Astrocyte (in vitro differentiated cells and primary cell): ENCODE measurements at regions not wholly inside any gene's neighbourhood (a gene's known extent, or its start where the extent isn't known, plus 50 kb on each side); places are given as distances from the start of the nearest gene placed in this dataset.
"Not testable (repeated sequence)": the region's sequence is repeated elsewhere in the genome, so short reads cannot be mapped to it uniquely, and the experiment has no call there.

Source experiments
- DNase-seq: peaks from one replicate; pipeline ENCODE4 v3.0.0-alpha.2; 2010; ENCODE audit warnings: low read depth
- FAIRE-seq: peaks from 2 replicates; lab custom pipeline; 2011; peaks lifted over from hg19 to GRCh38; lab: Jason Lieb, UNC
- H2AFZ ChIP-seq: 2 replicates; pipeline ENCODE4 v1.6.0; 2012; ENCODE audit warnings: low read depth, low read length, inconsistent platforms
- H3K27ac ChIP-seq: 2 replicates; pipeline ENCODE4 v1.5.1; 2011; ENCODE audit warnings: low read depth, low read length, inconsistent platforms
- H3K27me3 ChIP-seq: 2 replicates; pipeline ENCODE4 v1.6.0; 2011; ENCODE audit warnings: low read length, inconsistent platforms; ENCODE audit not compliant: insufficient read depth
- H3K36me3 ChIP-seq: 2 replicates; pipeline ENCODE4 v1.5.1; 2011; ENCODE audit warnings: low read length, inconsistent platforms; ENCODE audit not compliant: insufficient read depth
- H3K4me1 ChIP-seq: 2 replicates; pipeline ENCODE4 v1.5.1; 2011; ENCODE audit warnings: low read length, inconsistent platforms; ENCODE audit not compliant: insufficient read depth
- H3K4me2 ChIP-seq: 2 replicates; pipeline ENCODE4 v1.6.0; 2012; ENCODE audit warnings: low read length, inconsistent platforms
- H3K4me3 ChIP-seq: 2 replicates; pipeline ENCODE4 v1.5.1; 2011; ENCODE audit warnings: low read depth, mild to moderate bottlenecking, low read length, inconsistent platforms; ENCODE audit not compliant: insufficient read depth
- H3K79me2 ChIP-seq: 2 replicates; pipeline ENCODE4 v1.6.0; 2012; ENCODE audit warnings: mild to moderate bottlenecking, low read length, inconsistent platforms; ENCODE audit not compliant: insufficient read depth
- H3K9ac ChIP-seq: 2 replicates; pipeline ENCODE4 v1.6.0; 2012; ENCODE audit warnings: mild to moderate bottlenecking, low read length, inconsistent platforms
- H3K9me3 ChIP-seq: 2 replicates; pipeline ENCODE4 v1.5.1; 2012; ENCODE audit warnings: low read depth, mild to moderate bottlenecking, low read length, inconsistent platforms; ENCODE audit not compliant: insufficient read depth
- H4K20me1 ChIP-seq: 2 replicates; pipeline ENCODE4 v1.6.0; 2012; ENCODE audit warnings: low read length, inconsistent platforms; ENCODE audit not compliant: insufficient read depth
- H3K27ac Mint-ChIP-seq: one replicate; pipeline ENCODE4 v1.8.0; 2021; ENCODE audit warnings: mild to moderate bottlenecking, mixed read lengths; ENCODE audit not compliant: unreplicated experiment
- H3K27me3 Mint-ChIP-seq: one replicate; pipeline ENCODE4 v1.8.0; 2021; ENCODE audit warnings: low read depth, mixed read lengths; ENCODE audit not compliant: unreplicated experiment
- H3K36me3 Mint-ChIP-seq: one replicate; pipeline ENCODE4 v1.8.0; 2021; ENCODE audit warnings: low read depth, mixed read lengths; ENCODE audit not compliant: unreplicated experiment
- H3K4me1 Mint-ChIP-seq: one replicate; pipeline ENCODE4 v1.8.0; 2021; ENCODE audit warnings: low read depth, mixed read lengths; ENCODE audit not compliant: unreplicated experiment
- H3K4me3 Mint-ChIP-seq: one replicate; pipeline ENCODE4 v1.8.0; 2021; ENCODE audit warnings: mild to moderate bottlenecking, moderate library complexity, mixed read lengths; ENCODE audit not compliant: unreplicated experiment
- H3K9me3 Mint-ChIP-seq: one replicate; pipeline ENCODE4 v1.8.0; 2021; ENCODE audit warnings: mild to moderate bottlenecking, mixed read lengths; ENCODE audit not compliant: unreplicated experiment

DNA sequence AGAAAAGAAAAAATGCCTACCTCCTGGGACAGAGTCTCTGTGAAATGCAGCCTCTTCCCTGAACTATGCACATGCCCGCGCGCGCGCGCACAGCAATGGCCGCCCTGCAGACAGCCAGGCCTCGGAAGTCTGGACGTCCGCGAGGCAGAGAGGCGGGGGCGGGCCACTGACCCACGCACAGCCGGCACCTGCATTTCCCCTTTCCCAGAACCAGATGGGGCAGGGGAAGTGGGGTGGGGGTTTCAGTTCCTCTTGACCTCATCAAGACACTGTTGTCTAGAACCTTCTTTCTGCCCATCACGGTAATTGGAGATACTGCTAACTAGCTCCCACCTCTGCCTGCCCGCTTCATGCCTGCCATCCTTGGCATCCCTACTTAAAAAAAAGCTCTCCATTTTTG lies 5435.0 kb upstream of the TPTE start:
- H3K4me2 ChIP-seq, FAIRE-seq, H3K4me1 ChIP-seq, H3K27ac Mint-ChIP-seq, H2AFZ ChIP-seq, H3K27me3 ChIP-seq, H3K27ac ChIP-seq, H3K4me1 Mint-ChIP-seq, H3K4me3 ChIP-seq, H4K20me1 ChIP-seq, H3K9me3 Mint-ChIP-seq, H3K79me2 ChIP-seq, DNase-seq, H3K27me3 Mint-ChIP-seq, H3K9me3 ChIP-seq, H3K36me3 ChIP-seq, H3K4me3 Mint-ChIP-seq, H3K9ac ChIP-seq, H3K36me3 Mint-ChIP-seq: not testable (repeated sequence)

DNA sequence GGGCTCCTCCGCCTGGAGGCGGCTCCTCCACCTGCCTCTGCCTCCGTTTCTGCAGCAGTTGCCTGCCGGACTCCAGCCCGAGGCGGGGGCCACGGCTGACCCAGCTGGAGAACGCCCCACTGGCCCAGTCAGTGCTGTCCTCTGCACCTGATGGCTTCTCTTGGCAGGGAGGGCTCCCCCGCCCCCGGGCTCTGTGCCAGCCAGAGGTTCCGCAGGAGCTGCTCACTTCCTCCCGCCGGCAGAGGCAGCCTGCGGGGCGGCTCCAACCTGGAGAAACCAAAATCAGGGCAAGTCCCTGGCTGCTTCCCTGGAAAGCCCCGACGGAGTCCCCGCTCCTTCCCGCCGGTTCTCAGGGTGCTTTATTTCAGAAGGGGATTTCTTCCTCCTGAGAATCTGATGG lies 5432.6 kb upstream of the TPTE start:
- not testable (repeated sequence) for H3K4me1 Mint-ChIP-seq, H3K4me2 ChIP-seq, DNase-seq, H3K36me3 ChIP-seq, H3K27ac Mint-ChIP-seq, H3K4me3 Mint-ChIP-seq, H3K27me3 Mint-ChIP-seq, H3K9me3 ChIP-seq, FAIRE-seq, H3K9me3 Mint-ChIP-seq, H3K4me1 ChIP-seq, H3K4me3 ChIP-seq, H3K9ac ChIP-seq, H3K36me3 Mint-ChIP-seq, H3K27ac ChIP-seq, H3K79me2 ChIP-seq, H2AFZ ChIP-seq, H4K20me1 ChIP-seq, H3K27me3 ChIP-seq

DNA sequence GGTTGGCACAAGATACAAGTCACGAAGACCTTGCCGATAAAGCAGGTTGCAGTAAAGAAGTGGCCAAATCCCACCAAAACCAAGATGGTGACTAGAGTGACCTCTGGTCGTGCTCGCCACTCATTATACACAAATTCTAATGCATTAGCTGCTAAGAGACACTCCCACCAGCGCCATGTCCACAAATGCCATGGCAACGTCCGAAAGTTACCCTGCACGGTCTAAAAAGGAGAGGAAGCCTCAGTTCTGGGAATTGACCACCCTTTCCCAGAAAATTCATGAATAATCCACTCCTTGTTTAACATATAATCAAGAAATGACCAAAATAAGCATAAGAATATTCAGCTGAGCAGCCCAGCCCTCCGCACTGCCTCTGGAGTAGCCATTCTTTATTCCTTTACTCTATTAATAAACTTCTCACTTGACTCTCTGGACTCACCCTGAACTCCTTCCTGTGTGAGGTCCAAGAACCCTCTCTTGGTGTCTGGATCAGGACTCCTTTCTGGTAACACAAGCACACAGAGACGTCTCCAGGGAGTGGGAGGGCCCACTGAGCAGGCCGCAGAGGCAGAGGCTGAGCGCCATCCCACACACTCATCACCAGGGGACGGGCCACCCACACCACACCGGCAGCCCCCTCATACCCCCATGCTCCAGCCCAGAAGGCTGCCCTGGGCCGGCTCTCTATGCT lies 5431.8 kb upstream of the TPTE start:
- H3K27ac ChIP-seq, H3K27me3 ChIP-seq, H3K79me2 ChIP-seq, H3K4me2 ChIP-seq, H3K27ac Mint-ChIP-seq, H3K36me3 ChIP-seq, H3K9me3 ChIP-seq, FAIRE-seq, H3K4me1 Mint-ChIP-seq, H3K36me3 Mint-ChIP-seq, H4K20me1 ChIP-seq, H3K27me3 Mint-ChIP-seq, H3K9ac ChIP-seq, DNase-seq, H3K9me3 Mint-ChIP-seq, H3K4me3 Mint-ChIP-seq, H3K4me1 ChIP-seq, H2AFZ ChIP-seq, H3K4me3 ChIP-seq: not testable (repeated sequence)

DNA sequence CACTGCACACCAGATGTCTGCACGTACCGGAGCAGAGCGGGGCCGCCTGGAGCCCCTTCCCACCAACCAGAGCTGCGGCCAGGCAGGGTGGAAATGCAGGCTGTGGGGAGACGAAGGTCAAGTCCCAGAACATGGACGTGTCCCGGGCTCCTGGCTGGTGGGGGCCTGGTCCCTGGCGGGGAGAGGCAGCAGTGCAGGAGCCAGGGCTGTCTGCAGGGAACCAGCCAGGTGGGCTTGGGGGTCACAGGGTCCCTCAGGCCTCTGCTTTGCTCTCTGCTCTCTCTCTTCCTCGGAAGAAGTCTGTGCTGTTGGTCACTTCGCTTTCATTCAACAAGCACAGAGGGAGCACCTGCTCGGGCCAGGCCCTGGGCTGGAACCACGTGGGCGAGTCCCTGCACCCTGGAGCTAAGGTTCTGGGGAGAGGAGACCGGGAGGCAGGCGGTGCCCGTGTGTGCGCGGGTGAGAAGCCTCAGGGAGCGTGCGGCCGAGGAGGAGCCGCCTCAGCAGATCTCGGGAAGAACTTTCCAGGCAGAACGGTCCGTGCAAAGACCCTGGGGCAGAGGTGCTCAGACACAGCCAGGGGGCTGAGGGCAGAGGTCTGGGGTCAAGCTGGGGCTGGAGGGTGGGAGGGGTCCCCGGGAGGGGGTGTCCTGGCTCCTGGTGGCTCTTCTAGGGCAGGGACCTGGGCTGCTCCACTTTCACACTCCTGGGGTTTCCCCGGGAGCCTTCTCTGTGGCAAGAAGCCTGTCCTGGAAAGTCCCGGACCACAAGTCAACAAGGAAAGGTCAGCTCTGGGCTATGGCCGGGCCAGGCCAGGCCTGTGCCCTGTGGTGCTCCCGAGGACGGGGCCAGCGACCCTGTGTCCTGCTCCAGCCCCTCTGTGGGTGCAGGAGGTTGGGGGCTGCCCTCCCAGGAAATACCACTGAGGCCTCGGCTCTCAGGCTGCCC lies 5431.0 kb upstream of the TPTE start:
- H3K27ac ChIP-seq, H3K79me2 ChIP-seq, H3K4me2 ChIP-seq, H3K36me3 ChIP-seq, H3K4me3 Mint-ChIP-seq, FAIRE-seq, DNase-seq, H3K4me1 Mint-ChIP-seq, H3K9me3 ChIP-seq, H3K27me3 ChIP-seq, H2AFZ ChIP-seq, H3K9me3 Mint-ChIP-seq, H3K4me1 ChIP-seq, H4K20me1 ChIP-seq, H3K36me3 Mint-ChIP-seq, H3K27ac Mint-ChIP-seq, H3K9ac ChIP-seq, H3K27me3 Mint-ChIP-seq, H3K4me3 ChIP-seq: not testable (repeated sequence)

DNA sequence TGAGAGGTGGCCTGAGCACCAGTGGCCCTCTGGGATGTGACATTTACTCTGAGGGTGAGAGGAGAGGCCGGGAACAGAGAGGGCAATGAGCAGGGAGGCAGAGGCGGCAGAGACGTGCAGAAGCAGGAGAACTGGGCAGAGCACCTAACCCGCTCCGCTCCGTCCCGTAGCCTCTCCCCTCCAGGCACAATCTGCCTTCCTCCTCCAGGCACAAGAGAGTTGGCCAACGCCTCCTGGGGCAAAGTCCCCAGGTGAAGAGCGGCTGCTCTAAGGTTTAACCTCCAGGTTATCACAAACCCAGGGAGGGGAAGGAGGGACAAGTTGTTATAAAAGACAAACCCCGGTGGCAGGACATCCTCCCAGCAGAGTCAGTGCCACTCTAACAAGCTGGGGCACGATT lies 5430.1 kb upstream of the TPTE start:
- H3K4me2 ChIP-seq, H3K4me3 ChIP-seq, H3K4me1 ChIP-seq, H3K36me3 Mint-ChIP-seq, FAIRE-seq, H3K4me3 Mint-ChIP-seq, H4K20me1 ChIP-seq, H3K4me1 Mint-ChIP-seq, DNase-seq, H3K9me3 ChIP-seq, H3K9me3 Mint-ChIP-seq, H3K27me3 ChIP-seq, H3K27ac Mint-ChIP-seq, H3K9ac ChIP-seq, H3K36me3 ChIP-seq, H3K27me3 Mint-ChIP-seq, H2AFZ ChIP-seq, H3K27ac ChIP-seq, H3K79me2 ChIP-seq: not testable (repeated sequence)

DNA sequence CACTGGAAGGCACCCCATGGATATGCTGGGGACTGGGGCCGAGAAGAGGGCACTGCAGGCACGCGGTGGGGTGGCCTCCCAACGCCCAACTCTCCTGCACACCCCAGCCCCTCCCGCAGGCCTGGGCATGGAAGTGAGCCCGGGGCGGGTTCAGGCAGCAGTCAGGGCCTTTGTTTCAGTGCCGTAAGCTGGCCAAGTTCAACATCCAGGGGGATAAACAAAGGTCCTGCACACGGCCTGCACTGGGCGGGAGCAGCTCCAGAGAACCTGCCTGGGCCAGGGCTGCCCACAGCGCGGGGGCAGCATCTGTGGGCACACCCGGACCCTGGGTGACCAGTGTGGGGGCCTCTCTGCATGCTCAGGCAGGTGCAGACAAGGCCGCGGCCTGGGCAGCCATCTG lies 5425.8 kb upstream of the TPTE start:
- not testable (repeated sequence) for H3K36me3 ChIP-seq, H2AFZ ChIP-seq, FAIRE-seq, H3K4me1 ChIP-seq, H3K4me1 Mint-ChIP-seq, H3K79me2 ChIP-seq, H3K4me3 ChIP-seq, H3K9ac ChIP-seq, H3K27me3 Mint-ChIP-seq, H4K20me1 ChIP-seq, H3K9me3 ChIP-seq, H3K4me3 Mint-ChIP-seq, H3K27me3 ChIP-seq, DNase-seq, H3K27ac ChIP-seq, H3K9me3 Mint-ChIP-seq, H3K4me2 ChIP-seq, H3K27ac Mint-ChIP-seq, H3K36me3 Mint-ChIP-seq
